ENCODE measurements at regions not wholly inside any gene's neighbourhood (a gene's known extent, or its start where the extent isn't known, plus 50 kb on each side); places are given as distances from the start of the nearest gene placed in this dataset.

DNA sequence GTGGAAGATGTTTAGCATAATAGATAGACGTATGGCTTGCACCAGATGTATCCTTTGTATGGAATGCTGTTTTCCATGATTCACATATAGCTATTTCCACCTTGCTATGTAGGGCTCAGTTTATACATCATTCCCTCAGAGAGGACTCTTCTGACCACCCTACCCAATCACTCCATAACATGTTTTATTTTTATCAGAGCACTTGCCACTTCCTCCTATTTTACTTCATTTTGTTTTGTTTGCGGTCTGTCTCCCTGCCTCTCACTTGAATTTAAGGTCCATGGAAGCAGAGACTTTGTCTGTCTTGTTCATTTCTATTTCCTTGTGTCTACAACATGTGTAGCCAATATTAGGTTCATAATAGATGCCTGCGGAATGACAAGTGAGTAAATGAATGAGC lies 266.9 kb upstream of the CITED2 start:
- Histone ChIP-seq H3K36me3 (ENCODE audit: control insufficient read depth in 1 of 2, insufficient read depth in 2 of 2, low read depth in 1 of 2, low read length in 2 of 2) (no peaks in the 10 kb centered on the region), H2BK12ac (ENCODE audit: low read length in 2 of 2) (no peak overlapping the region), H3K4me2 (ENCODE audit: low read length, poor library complexity, severe bottlenecking) (no peak overlapping the region), H2BK15ac (ENCODE audit: low read depth, poor library complexity, severe bottlenecking) (no peak overlapping the region), H3K27ac (ENCODE audit: low read length, poor library complexity, severe bottlenecking) (no peak overlapping the region), H4K91ac (ENCODE audit: low read length) (no peak overlapping the region), H2BK120ac (ENCODE audit: low read depth, low read length) (no peak overlapping the region), H2AFZ (ENCODE audit: low read depth, low read length) (no peak overlapping the region), H3K4ac (ENCODE audit: low read depth in 1 of 2, low read length in 2 of 2) (no peak overlapping the region), H4K8ac (ENCODE audit: low read length) (no peak overlapping the region), H3K18ac (ENCODE audit: low read depth in 1 of 2, low read length in 2 of 2) (no peak overlapping the region), H3K9ac (ENCODE audit: low read length) (no peak overlapping the region), H2BK5ac (ENCODE audit: low read depth, low read length, poor library complexity, severe bottlenecking) (no peak overlapping the region), H3K4me3 (ENCODE audit: insufficient read depth in 1 of 2, low read depth in 1 of 2, low read length in 2 of 2) (no peak overlapping the region), H3K9me3 (ENCODE audit: control insufficient read depth, low read length) (no peaks in the 10 kb centered on the region), H3K23ac (ENCODE audit: low read length in 2 of 2) (no peak overlapping the region), H3K14ac (ENCODE audit: low read length in 2 of 2) (no peak overlapping the region), H3K4me1 (ENCODE audit: control insufficient read depth, insufficient read depth, low read depth, low read length) (no peaks in the 10 kb centered on the region), H2AK5ac (ENCODE audit: low read length, severe bottlenecking) (no peak overlapping the region), H3K27me3 (ENCODE audit: control insufficient read depth in 1 of 2, insufficient read depth in 1 of 2, low read length in 2 of 2) (no peaks in the 10 kb centered on the region), H3K79me1 (replicated peaks; ENCODE audit: low read length, poor library complexity, severe bottlenecking) (no peaks in the 10 kb centered on the region)
- DNase-seq = no peak
- 100% methylated on average over 2 of the region's 3 CpGs for WGBS

DNA sequence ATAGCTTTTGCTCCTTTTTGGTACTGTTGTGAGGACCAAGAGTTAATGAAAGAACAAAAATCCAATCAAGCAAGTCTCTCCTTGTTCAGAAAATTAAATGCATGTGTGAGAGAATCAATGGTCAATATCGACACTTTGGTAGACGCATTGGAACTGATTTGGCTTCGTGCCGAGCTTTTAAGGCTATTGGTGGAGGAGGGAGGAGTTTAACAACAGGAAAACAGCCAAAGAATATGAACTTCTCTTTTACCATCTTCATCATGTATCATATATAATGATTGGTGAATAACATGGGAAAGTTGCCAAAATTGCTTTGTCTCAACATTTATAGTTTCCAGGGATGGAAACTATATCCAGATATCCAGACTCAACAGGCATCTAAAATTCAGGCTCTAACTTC lies 266.5 kb upstream of the CITED2 start:
- no peak overlapping the region for H2AFZ ChIP-seq (ENCODE audit: low read depth, low read length)

DNA sequence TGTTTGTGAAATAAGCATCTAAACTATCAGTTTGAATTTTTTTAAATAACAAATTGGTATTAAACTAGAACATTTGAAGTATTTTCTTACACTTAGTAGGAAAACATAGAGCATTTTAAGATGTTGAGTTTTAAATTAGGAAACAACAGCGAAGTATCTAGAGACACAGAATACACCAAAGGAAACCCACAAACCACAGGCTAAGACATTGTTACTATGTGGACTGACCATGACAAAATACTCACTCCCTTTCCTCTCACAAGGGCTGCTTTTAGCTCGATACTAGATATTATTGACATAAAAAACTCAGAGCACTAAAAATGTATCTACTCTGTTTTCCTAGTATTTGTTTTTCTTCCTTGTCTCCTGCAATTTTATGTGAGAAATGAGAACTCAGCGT lies 266.0 kb upstream of the CITED2 start:
- no peak overlapping the region for H3K14ac ChIP-seq (ENCODE audit: low read length in 2 of 2)
- no peak overlapping the region for H2BK5ac ChIP-seq (ENCODE audit: low read depth, low read length, poor library complexity, severe bottlenecking)
- no peak overlapping the region for H3K9ac ChIP-seq (ENCODE audit: low read length)
- no peaks in the 10 kb centered on the region for H3K9me3 ChIP-seq (ENCODE audit: control insufficient read depth, low read length)
- DNase-seq = no peak
- H4K91ac ChIP-seq (ENCODE audit: low read length) = no peak overlapping the region
- H2BK120ac ChIP-seq (ENCODE audit: low read depth, low read length) = no peak overlapping the region
- H3K4me1 ChIP-seq (ENCODE audit: control insufficient read depth, insufficient read depth, low read depth, low read length) = no peaks in the 10 kb centered on the region
- H4K8ac ChIP-seq (ENCODE audit: low read length) = no peak overlapping the region
- no peaks in the 10 kb centered on the region for H3K27me3 ChIP-seq (ENCODE audit: control insufficient read depth in 1 of 2, insufficient read depth in 1 of 2, low read length in 2 of 2)
- no peak overlapping the region for H3K27ac ChIP-seq (ENCODE audit: low read length, poor library complexity, severe bottlenecking)
- no peak overlapping the region for H3K4ac ChIP-seq (ENCODE audit: low read depth in 1 of 2, low read length in 2 of 2)
- H3K18ac ChIP-seq (ENCODE audit: low read depth in 1 of 2, low read length in 2 of 2) = no peak overlapping the region
- 100% methylated on average over 2 of the region's 3 CpGs for WGBS
- no peak overlapping the region for H3K23ac ChIP-seq (ENCODE audit: low read length in 2 of 2)
- H3K36me3 ChIP-seq (ENCODE audit: control insufficient read depth in 1 of 2, insufficient read depth in 2 of 2, low read depth in 1 of 2, low read length in 2 of 2) = no peaks in the 10 kb centered on the region
- no peak overlapping the region for H3K4me2 ChIP-seq (ENCODE audit: low read length, poor library complexity, severe bottlenecking)
- no peak overlapping the region for H2AK5ac ChIP-seq (ENCODE audit: low read length, severe bottlenecking)
- no peak overlapping the region for H3K4me3 ChIP-seq (ENCODE audit: insufficient read depth in 1 of 2, low read depth in 1 of 2, low read length in 2 of 2)
- no peak overlapping the region for H2BK15ac ChIP-seq (ENCODE audit: low read depth, poor library complexity, severe bottlenecking)
- H3K79me1 ChIP-seq (replicated peaks; ENCODE audit: low read length, poor library complexity, severe bottlenecking) = no peaks in the 10 kb centered on the region
- H2AFZ ChIP-seq (ENCODE audit: low read depth, low read length) = no peak overlapping the region
- no peak overlapping the region for H2BK12ac ChIP-seq (ENCODE audit: low read length in 2 of 2)

More for the DNA sequence above, 266.5 kb upstream of the CITED2 start:
- no peak overlapping the region for H3K27ac ChIP-seq (ENCODE audit: low read length, poor library complexity, severe bottlenecking)
- H3K27me3 ChIP-seq (ENCODE audit: control insufficient read depth in 1 of 2, insufficient read depth in 1 of 2, low read length in 2 of 2) = no peaks in the 10 kb centered on the region
- no peak overlapping the region for H4K91ac ChIP-seq (ENCODE audit: low read length)
- H2BK15ac ChIP-seq (ENCODE audit: low read depth, poor library complexity, severe bottlenecking) = no peak overlapping the region
- no peak overlapping the region for H4K8ac ChIP-seq (ENCODE audit: low read length)
- no peak overlapping the region for H3K4me3 ChIP-seq (ENCODE audit: insufficient read depth in 1 of 2, low read depth in 1 of 2, low read length in 2 of 2)
- H3K79me1 ChIP-seq (replicated peaks; ENCODE audit: low read length, poor library complexity, severe bottlenecking) = no peaks in the 10 kb centered on the region
- H2BK12ac ChIP-seq (ENCODE audit: low read length in 2 of 2) = no peak overlapping the region
- no peak overlapping the region for H2BK5ac ChIP-seq (ENCODE audit: low read depth, low read length, poor library complexity, severe bottlenecking)
- H2BK120ac ChIP-seq (ENCODE audit: low read depth, low read length) = no peak overlapping the region
- H3K23ac ChIP-seq (ENCODE audit: low read length in 2 of 2) = no peak overlapping the region
- no peaks in the 10 kb centered on the region for H3K36me3 ChIP-seq (ENCODE audit: control insufficient read depth in 1 of 2, insufficient read depth in 2 of 2, low read depth in 1 of 2, low read length in 2 of 2)
- no peak overlapping the region for H3K4me2 ChIP-seq (ENCODE audit: low read length, poor library complexity, severe bottlenecking)
- no peaks in the 10 kb centered on the region for H3K4me1 ChIP-seq (ENCODE audit: control insufficient read depth, insufficient read depth, low read depth, low read length)
- H3K18ac ChIP-seq (ENCODE audit: low read depth in 1 of 2, low read length in 2 of 2) = no peak overlapping the region
- no peak overlapping the region for H3K4ac ChIP-seq (ENCODE audit: low read depth in 1 of 2, low read length in 2 of 2)
- no peak overlapping the region for H3K9ac ChIP-seq (ENCODE audit: low read length)
- no peak for DNase-seq
- no peak overlapping the region for H3K14ac ChIP-seq (ENCODE audit: low read length in 2 of 2)
- 100% methylated on average over 2 of the region's 4 CpGs for WGBS
- no peak overlapping the region for H2AK5ac ChIP-seq (ENCODE audit: low read length, severe bottlenecking)
- H3K9me3 ChIP-seq (ENCODE audit: control insufficient read depth, low read length) = no peaks in the 10 kb centered on the region

DNA sequence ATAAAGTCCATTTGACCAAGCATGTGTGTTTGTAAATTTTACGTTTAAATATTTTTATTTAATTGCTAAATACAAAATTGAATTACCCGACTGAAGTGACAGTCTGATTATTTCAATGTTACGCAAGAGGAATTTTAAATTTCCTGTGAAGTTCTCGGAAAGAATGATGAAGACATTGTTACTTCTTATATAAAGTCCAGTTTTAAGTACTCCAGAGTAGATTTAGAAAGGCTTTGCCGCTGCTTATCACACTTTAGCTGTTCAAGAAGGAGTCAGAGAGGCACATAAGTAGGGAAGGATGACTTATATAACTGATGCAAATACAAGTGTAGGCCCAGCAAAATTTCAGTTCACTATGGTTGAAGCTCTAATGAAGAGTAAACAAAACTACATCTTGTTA lies 265.1 kb upstream of the CITED2 start:
- 97% methylated on average over 4 of the region's 5 CpGs for WGBS
- H3K23ac ChIP-seq (ENCODE audit: low read length in 2 of 2) = no peak overlapping the region
- H3K4ac ChIP-seq (ENCODE audit: low read depth in 1 of 2, low read length in 2 of 2) = no peak overlapping the region
- no peak overlapping the region for H2AK5ac ChIP-seq (ENCODE audit: low read length, severe bottlenecking)
- H3K4me3 ChIP-seq (ENCODE audit: insufficient read depth in 1 of 2, low read depth in 1 of 2, low read length in 2 of 2) = no peak overlapping the region
- no peak overlapping the region for H2BK5ac ChIP-seq (ENCODE audit: low read depth, low read length, poor library complexity, severe bottlenecking)
- H2BK120ac ChIP-seq (ENCODE audit: low read depth, low read length) = no peak overlapping the region
- no peaks in the 10 kb centered on the region for H3K9me3 ChIP-seq (ENCODE audit: control insufficient read depth, low read length)
- H3K4me2 ChIP-seq (ENCODE audit: low read length, poor library complexity, severe bottlenecking) = no peak overlapping the region
- no peak overlapping the region for H2AFZ ChIP-seq (ENCODE audit: low read depth, low read length)
- H2BK15ac ChIP-seq (ENCODE audit: low read depth, poor library complexity, severe bottlenecking) = no peak overlapping the region
- H3K9ac ChIP-seq (ENCODE audit: low read length) = no peak overlapping the region
- no peak overlapping the region for H4K91ac ChIP-seq (ENCODE audit: low read length)
- H3K18ac ChIP-seq (ENCODE audit: low read depth in 1 of 2, low read length in 2 of 2) = no peak overlapping the region
- no peak for DNase-seq
- no peak overlapping the region for H4K8ac ChIP-seq (ENCODE audit: low read length)
- no peak overlapping the region for H3K27ac ChIP-seq (ENCODE audit: low read length, poor library complexity, severe bottlenecking)
- H3K79me1 ChIP-seq (replicated peaks; ENCODE audit: low read length, poor library complexity, severe bottlenecking) = no peaks in the 10 kb centered on the region
- no peaks in the 10 kb centered on the region for H3K4me1 ChIP-seq (ENCODE audit: control insufficient read depth, insufficient read depth, low read depth, low read length)
- H3K36me3 ChIP-seq (ENCODE audit: control insufficient read depth in 1 of 2, insufficient read depth in 2 of 2, low read depth in 1 of 2, low read length in 2 of 2) = no peaks in the 10 kb centered on the region
- H2BK12ac ChIP-seq (ENCODE audit: low read length in 2 of 2) = no peak overlapping the region
- no peak overlapping the region for H3K14ac ChIP-seq (ENCODE audit: low read length in 2 of 2)
- H3K27me3 ChIP-seq (ENCODE audit: control insufficient read depth in 1 of 2, insufficient read depth in 1 of 2, low read length in 2 of 2) = no peaks in the 10 kb centered on the region
